ENCODE measurements at regions not wholly inside any gene's neighbourhood (a gene's known extent, or its start where the extent isn't known, plus 50 kb on each side); places are given as distances from the start of the nearest gene placed in this dataset.

DNA sequence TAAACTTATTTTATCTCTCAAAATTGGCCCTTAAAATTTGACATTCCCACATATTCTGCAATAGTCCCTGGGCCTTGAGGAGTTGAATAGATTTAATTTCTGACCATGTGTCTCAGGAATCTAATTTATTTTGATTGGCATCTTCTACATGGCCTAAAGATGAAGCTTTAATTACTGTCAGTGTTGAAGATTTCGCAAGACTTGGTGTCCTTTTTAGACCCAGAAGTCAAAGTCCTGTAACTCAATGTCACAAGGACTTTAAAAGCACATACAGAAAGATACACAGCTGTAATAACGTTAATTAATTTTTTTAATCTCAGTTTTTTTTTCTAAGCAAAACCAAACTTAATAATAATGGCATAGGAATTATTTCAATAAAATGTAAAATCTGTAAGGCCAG, 163.9 kb downstream of the SUCNR1 start:
- no peak for ATAC-seq
- TF ChIP-seq OSR1 (CRISPR knock-in tag; IDR thresholded peaks at IDR 0.05) (no peak), ARNTL (CRISPR knock-in tag; IDR thresholded peaks at IDR 0.05; ENCODE audit: borderline replicate concordance, low read depth) (no peak), ZNF70 (CRISPR knock-in tag; IDR thresholded peaks at IDR 0.05) (no peak), ZFP30 (CRISPR knock-in tag; IDR thresholded peaks at IDR 0.05) (no peak), ZFP3 (CRISPR knock-in tag; IDR thresholded peaks at IDR 0.05) (no peak)
- TF ChIP-seq, protein P1, sequence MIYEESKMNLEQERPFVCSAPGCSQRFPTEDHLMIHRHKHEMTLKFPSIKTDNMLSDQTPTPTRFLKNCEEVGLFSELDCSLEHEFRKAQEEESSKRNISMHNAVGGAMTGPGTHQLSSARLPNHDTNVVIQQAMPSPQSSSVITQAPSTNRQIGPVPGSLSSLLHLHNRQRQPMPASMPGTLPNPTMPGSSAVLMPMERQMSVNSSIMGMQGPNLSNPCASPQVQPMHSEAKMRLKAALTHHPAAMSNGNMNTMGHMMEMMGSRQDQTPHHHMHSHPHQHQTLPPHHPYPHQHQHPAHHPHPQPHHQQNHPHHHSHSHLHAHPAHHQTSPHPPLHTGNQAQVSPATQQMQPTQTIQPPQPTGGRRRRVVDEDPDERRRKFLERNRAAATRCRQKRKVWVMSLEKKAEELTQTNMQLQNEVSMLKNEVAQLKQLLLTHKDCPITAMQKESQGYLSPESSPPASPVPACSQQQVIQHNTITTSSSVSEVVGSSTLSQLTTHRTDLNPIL (CRISPR knock-in tag; IDR thresholded peaks at IDR 0.05; ENCODE audit: low read depth) = no peak

DNA sequence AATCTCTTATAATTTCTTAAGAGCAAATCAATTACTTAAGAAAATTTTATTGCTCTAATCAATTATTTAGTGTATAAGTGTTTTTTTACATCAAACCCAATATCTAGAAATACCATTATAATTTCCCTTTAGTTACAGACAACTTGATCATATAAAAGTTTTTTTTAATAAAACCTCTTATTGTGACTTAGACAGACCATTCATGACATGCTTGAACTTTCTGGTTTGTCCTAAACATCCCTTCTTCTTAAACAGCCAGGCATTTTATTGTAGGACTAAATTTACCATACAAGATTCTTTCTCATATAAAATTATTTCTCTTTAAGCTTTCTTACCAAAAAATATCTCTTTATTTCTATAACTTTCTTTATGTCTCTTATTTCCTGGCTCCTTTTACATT, 164.5 kb downstream of the SUCNR1 start:
- TF ChIP-seq ZNF565 (CRISPR knock-in tag; conservative IDR thresholded peaks at IDR 0.05; ENCODE audit: low read depth) (no peak), GLIS3 (CRISPR knock-in tag; IDR thresholded peaks at IDR 0.05) (no peak), ZFP30 (CRISPR knock-in tag; IDR thresholded peaks at IDR 0.05) (no peak)
- ATAC-seq = no peak

DNA sequence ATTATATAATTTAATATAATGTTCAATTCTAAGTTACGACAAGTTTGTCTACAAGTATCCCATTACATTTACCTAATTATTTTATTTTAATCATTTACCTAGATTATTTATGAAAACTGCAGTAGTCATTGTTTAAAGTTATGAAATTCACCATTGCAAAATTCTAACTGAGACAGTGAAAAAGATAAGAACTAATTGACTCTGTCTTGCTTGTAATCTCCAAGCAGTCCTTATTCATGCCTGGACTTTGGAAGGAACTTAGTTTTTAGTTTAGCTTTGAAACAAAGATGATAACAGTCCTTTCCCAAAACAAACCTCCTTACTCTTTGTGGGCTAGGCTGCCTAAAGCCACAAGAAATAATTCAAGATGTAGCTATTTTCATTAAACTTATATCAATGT, 165.0 kb downstream of the SUCNR1 start:
- ATAC-seq = no peak
- TF ChIP-seq, protein P2, sequence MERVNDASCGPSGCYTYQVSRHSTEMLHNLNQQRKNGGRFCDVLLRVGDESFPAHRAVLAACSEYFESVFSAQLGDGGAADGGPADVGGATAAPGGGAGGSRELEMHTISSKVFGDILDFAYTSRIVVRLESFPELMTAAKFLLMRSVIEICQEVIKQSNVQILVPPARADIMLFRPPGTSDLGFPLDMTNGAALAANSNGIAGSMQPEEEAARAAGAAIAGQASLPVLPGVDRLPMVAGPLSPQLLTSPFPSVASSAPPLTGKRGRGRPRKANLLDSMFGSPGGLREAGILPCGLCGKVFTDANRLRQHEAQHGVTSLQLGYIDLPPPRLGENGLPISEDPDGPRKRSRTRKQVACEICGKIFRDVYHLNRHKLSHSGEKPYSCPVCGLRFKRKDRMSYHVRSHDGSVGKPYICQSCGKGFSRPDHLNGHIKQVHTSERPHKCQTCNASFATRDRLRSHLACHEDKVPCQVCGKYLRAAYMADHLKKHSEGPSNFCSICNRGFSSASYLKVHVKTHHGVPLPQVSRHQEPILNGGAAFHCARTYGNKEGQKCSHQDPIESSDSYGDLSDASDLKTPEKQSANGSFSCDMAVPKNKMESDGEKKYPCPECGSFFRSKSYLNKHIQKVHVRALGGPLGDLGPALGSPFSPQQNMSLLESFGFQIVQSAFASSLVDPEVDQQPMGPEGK (CRISPR knock-in tag; IDR thresholded peaks at IDR 0.05; ENCODE audit: borderline replicate concordance) = no peak
- TF ChIP-seq, protein P3, sequence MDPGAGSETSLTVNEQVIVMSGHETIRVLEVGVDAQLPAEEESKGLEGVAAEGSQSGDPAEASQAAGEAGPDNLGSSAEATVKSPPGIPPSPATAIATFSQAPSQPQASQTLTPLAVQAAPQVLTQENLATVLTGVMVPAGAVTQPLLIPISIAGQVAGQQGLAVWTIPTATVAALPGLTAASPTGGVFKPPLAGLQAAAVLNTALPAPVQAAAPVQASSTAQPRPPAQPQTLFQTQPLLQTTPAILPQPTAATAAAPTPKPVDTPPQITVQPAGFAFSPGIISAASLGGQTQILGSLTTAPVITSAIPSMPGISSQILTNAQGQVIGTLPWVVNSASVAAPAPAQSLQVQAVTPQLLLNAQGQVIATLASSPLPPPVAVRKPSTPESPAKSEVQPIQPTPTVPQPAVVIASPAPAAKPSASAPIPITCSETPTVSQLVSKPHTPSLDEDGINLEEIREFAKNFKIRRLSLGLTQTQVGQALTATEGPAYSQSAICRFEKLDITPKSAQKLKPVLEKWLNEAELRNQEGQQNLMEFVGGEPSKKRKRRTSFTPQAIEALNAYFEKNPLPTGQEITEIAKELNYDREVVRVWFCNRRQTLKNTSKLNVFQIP (CRISPR knock-in tag; IDR thresholded peaks at IDR 0.05; ENCODE audit: borderline replicate concordance, low read depth) = no peak
- TF ChIP-seq ARNTL (CRISPR knock-in tag; IDR thresholded peaks at IDR 0.05; ENCODE audit: borderline replicate concordance, low read depth) (no peak), ISL1 (CRISPR knock-in tag; IDR thresholded peaks at IDR 0.05) (no peak), ZC3H10 (CRISPR knock-in tag; IDR thresholded peaks at IDR 0.05) (no peak), GLIS3 (CRISPR knock-in tag; IDR thresholded peaks at IDR 0.05) (no peak)
- TF ChIP-seq, protein P4, sequence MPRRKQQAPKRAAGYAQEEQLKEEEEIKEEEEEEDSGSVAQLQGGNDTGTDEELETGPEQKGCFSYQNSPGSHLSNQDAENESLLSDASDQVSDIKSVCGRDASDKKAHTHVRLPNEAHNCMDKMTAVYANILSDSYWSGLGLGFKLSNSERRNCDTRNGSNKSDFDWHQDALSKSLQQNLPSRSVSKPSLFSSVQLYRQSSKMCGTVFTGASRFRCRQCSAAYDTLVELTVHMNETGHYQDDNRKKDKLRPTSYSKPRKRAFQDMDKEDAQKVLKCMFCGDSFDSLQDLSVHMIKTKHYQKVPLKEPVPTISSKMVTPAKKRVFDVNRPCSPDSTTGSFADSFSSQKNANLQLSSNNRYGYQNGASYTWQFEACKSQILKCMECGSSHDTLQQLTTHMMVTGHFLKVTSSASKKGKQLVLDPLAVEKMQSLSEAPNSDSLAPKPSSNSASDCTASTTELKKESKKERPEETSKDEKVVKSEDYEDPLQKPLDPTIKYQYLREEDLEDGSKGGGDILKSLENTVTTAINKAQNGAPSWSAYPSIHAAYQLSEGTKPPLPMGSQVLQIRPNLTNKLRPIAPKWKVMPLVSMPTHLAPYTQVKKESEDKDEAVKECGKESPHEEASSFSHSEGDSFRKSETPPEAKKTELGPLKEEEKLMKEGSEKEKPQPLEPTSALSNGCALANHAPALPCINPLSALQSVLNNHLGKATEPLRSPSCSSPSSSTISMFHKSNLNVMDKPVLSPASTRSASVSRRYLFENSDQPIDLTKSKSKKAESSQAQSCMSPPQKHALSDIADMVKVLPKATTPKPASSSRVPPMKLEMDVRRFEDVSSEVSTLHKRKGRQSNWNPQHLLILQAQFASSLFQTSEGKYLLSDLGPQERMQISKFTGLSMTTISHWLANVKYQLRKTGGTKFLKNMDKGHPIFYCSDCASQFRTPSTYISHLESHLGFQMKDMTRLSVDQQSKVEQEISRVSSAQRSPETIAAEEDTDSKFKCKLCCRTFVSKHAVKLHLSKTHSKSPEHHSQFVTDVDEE (CRISPR knock-in tag; IDR thresholded peaks at IDR 0.05) = no peak

DNA sequence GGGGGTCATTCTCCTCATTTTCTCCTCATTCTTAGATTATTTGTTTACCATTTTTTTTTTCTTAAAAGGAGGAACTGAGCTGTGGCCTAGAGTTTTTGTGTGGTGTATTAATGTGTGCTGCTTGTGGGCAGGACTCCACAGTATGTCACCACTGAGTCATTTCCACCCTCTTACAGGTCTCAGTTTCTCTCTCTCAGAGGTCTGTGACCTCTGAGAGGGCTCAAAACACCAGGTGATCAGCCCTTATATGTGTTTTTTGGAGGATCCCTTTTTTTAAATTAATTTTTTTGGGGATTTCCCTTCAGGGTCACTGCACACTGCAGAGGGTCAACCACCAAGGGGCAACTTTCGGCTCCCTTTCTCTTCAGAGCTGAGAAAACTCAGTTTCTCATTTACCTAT, 166.4 kb downstream of the SUCNR1 start:
- no peak for ATAC-seq
- TF ChIP-seq ZC3H10 (CRISPR knock-in tag; IDR thresholded peaks at IDR 0.05) (no peak), ZNF565 (CRISPR knock-in tag; conservative IDR thresholded peaks at IDR 0.05; ENCODE audit: low read depth) (no peak), ZFP3 (CRISPR knock-in tag; IDR thresholded peaks at IDR 0.05) (no peak), TCF4 (CRISPR knock-in tag; IDR thresholded peaks at IDR 0.05; ENCODE audit: borderline replicate concordance) (no peak), GLIS3 (CRISPR knock-in tag; IDR thresholded peaks at IDR 0.05) (no peak), BACH2 (CRISPR knock-in tag; IDR thresholded peaks at IDR 0.05; ENCODE audit: borderline replicate concordance) (no peak), PPARA (CRISPR knock-in tag; IDR thresholded peaks at IDR 0.05; ENCODE audit: borderline replicate concordance) (no peak), CSDC2 (CRISPR knock-in tag; IDR thresholded peaks at IDR 0.05) (no peak), ARNTL (CRISPR knock-in tag; IDR thresholded peaks at IDR 0.05; ENCODE audit: borderline replicate concordance, low read depth) (no peak), RARB (CRISPR knock-in tag; IDR thresholded peaks at IDR 0.05) (no peak), ISL1 (CRISPR knock-in tag; IDR thresholded peaks at IDR 0.05) (no peak), ZNF70 (CRISPR knock-in tag; IDR thresholded peaks at IDR 0.05) (no peak)
- TF ChIP-seq, protein P5, sequence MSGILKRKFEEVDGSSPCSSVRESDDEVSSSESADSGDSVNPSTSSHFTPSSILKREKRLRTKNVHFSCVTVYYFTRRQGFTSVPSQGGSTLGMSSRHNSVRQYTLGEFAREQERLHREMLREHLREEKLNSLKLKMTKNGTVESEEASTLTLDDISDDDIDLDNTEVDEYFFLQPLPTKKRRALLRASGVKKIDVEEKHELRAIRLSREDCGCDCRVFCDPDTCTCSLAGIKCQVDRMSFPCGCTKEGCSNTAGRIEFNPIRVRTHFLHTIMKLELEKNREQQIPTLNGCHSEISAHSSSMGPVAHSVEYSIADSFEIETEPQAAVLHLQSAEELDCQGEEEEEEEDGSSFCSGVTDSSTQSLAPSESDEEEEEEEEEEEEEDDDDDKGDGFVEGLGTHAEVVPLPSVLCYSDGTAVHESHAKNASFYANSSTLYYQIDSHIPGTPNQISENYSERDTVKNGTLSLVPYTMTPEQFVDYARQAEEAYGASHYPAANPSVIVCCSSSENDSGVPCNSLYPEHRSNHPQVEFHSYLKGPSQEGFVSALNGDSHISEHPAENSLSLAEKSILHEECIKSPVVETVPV (CRISPR knock-in tag; IDR thresholded peaks at IDR 0.05) = no peak
- TF ChIP-seq, protein P2 (CRISPR knock-in tag; IDR thresholded peaks at IDR 0.05; ENCODE audit: borderline replicate concordance) = no peak
- TF ChIP-seq, protein P1 (CRISPR knock-in tag; IDR thresholded peaks at IDR 0.05; ENCODE audit: low read depth) = no peak
